HG02571 (cell line): ENCODE measurements at regions not wholly inside any gene's neighbourhood (a gene's known extent, or its start where the extent isn't known, plus 50 kb on each side); places are given as distances from the start of the nearest gene placed in this dataset.
A peak's percentile ranks its signal among the peaks of the same experiment; 100 is the strongest.
"Not testable (repeated sequence)": the region's sequence is repeated elsewhere in the genome, so short reads cannot be mapped to it uniquely, and the experiment has no call there.

Experiments
- ATAC-seq: cut with Tn5 transposase; IDR thresholded peaks from one replicate; pipeline ENCODE4 v1.9.1; 2021; ENCODE audit warnings: mild to moderate bottlenecking, moderate library complexity; ENCODE audit not compliant: unreplicated experiment

DNA sequence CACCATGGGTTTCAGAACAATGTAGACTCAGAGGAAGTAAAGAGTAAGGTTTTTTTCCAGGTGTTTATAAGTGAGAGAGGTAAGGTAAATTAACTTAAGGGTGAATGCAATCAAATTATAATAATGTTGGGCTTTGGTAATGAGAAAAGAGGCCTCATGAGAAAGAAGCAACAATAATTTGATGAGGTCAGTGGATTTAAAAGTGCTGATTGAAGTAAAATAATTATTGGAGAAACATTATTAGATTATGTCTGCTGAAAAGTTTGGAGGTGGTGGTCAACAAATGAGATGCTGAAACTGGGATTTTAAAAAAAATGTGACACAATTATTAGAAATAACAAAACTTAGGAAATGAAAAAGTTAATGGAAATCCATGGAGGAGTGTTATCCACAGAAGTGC lies 187.4 kb upstream of the BRINP3 start:
- no peak for ATAC-seq

DNA sequence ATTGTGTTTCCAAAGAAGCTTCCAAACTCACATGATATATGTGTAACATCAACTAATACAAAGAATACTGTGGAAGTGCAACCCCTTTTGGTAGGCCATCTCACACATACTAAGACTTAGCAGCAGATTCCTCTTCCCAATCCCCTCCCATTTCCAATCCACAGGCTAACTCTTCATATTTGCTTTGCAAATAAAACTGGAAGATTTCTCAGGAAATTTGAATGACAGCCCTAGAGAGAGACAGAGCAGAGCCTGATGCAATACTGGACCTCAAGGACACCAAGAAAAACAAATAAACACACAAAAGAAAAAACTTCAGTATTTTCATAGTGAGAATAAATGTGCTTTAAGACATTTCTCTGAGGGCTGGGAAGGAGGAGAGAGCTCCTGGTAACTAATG lies 190.2 kb upstream of the BRINP3 start:
- ATAC-seq: no peak

DNA sequence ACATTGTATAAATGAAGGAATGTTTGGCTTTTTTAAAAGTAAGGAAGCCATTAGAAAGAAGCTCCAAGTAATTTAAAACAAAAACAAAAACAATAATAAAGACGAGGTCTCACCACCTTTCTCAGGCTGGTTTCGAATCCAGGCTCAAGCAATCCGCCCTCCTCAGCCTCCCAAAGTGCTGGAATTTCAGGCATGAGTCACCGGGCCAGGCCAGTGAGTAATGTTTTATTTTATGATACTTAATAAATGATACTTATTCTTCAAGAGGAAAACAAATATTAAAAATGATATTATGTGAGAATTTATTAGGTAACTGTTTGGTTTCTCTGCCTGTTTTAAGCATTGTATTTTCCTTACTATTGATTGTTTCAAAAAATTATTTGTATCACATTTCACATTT lies 201.4 kb upstream of the BRINP3 start:
- ATAC-seq: no peak

DNA sequence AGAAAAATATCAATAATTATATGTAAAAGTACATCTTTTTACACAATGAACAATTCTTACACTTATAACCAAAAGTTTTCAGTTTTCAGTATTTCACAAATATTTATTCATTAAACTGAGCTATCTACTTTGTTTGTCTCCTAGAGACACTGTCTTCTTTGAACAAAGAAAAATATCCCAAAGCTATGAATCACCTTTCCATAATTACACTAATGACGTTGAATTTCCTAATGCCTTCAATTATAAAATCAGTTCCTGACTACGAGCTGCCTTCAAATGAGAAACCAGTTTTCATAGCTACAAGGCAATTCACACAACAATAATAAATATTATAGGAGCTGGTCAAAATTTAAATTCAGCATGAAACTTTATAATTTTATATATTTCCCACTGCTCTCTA lies 201.8 kb upstream of the BRINP3 start:
- ATAC-seq: no peak

DNA sequence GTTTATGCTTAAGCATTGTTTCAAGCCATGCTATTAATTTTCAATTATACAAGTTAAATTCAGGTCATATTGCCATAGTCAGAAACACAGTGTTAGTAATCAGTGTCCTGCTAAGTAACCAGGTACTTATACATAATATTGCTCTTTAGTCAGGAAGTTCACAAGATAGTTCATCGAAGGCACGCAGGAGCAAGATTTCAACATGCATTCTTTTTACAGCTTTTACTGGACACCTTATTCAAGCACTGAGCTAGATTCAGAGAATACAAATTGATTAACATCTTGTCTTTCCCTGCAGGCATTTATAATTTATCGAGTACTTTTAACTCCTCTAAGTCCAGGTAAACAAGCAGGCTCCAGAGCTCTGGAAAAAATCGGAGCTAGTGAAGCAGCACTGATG lies 202.3 kb upstream of the BRINP3 start:
- ATAC-seq: no peak

DNA sequence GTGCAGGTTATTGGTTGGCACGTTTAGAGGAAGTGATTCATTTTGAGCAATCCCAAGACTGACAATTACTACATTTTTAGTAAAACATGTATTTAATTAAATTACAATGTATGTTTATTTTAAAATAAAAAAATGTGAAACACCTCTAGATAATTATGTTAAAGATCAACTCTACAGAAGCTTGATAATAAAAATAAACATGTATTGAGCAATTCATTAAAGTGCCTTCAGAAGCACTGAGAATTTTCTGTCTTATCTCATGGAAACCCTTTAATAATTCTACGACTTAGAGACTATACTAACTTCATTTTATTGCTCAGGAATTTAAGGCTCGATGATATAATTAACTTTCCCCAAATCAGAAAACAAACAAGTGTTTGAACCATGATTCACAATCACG lies 208.0 kb upstream of the BRINP3 start:
- no peak for ATAC-seq

DNA sequence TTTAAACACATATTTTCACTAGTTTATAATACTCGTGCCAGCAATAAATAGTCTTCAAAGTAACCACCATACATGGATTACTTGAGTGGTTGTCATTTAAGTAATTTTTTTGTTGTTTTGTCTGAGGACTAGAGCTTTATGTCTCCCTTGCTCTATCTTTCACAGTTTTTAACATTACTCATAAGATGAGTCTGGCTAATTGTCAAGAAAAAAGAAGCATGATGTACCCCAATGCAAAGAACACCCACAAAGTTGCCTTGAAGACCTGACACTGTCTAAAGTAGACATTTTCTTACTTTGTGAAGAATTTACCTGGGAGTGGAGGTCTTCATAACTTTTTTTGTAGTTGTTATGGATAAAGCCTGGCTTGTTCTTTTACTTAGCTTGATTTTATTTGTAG lies 210.4 kb upstream of the BRINP3 start:
- ATAC-seq: no peak

DNA sequence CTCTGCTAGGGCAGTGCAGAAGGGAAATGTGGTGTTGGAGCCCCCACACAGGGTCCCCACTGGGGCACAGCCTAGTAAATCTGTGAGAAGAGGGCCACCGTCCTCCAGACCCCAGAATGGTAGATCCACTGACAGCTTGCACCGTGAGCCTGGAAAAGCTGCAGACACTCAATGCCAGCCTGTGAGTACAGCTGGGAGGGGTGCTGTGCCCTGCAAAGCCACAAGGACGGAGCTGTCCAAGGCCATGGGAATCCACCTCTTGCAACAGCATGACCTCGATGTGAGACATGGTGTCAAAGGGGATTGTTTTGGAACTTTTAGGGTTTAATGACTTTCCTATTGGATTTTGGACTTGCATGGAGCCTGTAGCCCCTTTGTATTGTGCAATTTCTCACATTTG lies 220.8 kb upstream of the BRINP3 start:
- not testable (repeated sequence) for ATAC-seq

DNA sequence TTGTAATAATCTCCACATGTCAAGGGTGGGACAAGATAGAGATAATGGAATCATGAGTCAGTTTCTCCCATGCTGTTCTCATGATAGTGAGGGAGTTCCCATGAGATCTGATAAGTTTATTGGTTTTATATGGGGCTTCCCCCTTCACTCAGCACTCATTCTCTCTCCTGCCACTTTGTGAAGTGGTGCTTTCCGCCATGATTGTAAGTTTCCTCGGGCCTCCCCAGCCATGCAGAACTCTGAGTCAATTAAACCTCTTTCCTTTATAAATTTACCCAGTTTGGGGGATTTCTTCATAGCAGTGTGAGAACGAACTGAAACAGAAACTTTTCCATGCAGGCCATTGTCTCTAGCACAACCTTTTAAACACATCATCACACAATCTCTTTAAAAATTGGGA lies 221.5 kb upstream of the BRINP3 start:
- ATAC-seq: no peak

DNA sequence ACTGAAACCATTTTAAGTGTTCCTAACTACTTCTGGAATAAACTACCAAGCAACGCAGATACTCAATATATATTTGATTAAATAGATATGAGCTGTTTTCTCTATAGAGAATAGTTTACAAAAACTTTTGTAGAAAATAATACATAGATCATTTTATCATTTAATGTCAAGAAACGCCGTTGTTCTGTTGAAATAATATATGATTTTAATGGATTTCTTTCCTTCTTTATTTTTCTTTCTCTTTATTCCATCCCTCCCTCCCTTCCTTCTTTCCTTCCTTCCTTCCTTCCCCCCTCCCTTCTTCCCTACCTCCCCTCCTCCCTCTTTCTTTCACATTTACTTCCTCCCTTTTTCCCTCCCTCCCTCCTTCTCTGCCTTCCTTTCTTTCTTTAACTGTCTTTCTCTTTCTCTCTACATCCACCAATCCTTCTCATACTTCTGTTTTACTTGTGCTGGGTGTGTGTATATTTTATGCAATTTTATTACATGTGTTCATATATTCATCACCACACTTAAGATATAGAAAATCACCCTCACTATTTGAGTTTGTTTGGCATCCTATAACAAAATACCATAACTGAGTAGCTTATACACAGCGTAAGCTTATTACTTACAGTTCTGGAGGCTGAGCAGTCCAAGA lies 230.9 kb upstream of the BRINP3 start:
- ATAC-seq: no peak

DNA sequence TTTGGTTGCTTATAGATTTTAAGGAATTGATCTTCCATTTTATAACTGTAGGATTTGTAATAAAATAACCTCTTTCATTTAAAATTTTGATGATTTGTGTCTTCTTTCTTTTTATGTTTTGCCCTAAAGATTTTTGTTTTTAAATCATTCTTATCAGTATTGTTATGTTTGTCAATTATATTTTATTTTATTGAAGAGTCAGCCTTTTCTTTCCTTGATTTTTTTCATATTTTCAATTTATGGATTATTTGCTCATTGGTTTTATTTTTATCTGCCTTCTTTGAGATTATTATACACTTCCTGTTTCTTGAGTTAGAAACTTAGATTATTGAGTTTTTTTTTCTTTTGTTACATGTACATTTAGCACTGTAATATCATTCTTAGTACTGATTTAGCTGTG lies 233.4 kb upstream of the BRINP3 start:
- ATAC-seq: no peak

DNA sequence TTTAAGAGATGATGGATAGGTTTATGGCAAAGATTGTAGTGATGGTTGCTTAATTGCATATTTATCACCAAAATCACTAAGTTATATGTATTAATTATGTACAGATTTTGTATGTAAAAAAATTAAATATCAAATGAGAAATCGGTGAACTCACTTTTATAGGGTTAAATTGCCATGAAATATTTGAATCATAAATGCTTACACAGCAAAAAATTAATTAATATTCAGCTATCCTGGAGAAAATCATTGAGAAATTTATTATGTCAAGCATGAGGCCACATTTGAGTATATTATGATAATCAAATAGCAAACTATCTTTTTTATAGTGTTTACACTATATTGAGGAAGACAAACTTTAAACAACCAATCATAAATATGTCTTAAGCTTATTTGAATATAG lies 239.4 kb upstream of the BRINP3 start:
- ATAC-seq: no peak

DNA sequence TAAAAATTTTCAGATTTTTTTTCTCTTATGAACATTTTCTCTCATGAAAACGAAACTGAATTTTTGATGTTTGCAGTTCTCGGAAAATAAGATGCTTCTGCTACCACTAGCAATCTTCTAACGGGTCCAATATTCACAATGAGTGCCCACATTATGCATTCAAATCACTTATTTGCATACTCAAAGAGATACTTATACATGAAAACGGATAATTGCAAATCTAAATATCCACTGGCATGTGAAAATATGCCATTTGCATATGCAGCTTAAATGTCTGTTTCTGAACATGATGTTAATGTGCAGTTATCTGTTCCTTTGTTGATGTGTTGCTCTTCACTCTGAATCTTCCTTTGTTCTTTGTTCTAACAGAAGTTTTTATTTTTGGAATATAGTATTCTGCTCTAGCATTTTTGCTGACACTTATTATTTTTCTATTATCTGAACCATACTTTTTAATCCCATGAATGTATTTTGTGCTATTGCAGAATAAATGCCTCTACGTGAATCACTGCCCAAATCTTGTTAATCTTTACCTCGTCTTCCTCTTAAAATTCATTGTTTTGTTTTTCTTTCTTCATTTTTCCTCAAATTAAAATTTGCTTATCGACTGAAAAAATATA lies 259.4 kb upstream of the BRINP3 start:
- ATAC-seq: no peak

DNA sequence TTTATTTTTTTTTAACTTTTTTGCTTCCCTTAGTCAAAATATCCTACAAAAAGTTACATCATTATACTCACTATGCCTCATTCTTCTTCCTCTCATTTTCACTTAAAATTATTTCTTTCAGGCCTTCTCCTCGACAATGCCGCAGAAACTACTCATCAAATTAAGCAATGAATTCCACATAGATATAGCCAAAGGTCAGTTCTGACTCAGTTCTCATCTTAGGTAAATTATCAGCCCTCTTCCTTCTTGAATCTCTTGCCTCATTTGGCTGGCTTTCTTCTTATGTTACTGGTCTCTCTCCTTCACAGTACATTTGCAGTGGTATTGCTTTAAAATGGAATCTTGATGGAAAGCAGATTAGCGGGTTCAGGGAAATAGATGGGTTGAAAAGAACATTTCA lies 260.7 kb upstream of the BRINP3 start:
- ATAC-seq: no peak

DNA sequence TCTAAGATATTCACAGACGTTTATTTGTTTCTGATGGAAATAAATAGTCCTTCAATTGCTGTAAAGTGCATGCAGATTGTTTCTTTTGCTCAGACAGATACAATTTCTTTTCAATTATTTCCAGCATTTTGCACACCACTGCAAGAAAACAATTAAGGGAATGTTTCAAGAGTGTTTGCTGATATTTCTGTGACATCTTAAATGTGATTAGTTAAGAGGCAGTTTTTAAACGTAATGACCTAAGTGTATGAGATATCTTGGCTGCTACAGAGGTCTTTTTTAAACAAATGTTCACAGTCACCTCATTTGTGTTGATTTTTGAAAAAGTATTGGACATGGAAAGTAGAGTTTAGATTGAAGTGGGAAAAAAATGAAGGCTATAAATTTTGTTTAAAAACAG lies 262.3 kb upstream of the BRINP3 start:
- no peak for ATAC-seq

DNA sequence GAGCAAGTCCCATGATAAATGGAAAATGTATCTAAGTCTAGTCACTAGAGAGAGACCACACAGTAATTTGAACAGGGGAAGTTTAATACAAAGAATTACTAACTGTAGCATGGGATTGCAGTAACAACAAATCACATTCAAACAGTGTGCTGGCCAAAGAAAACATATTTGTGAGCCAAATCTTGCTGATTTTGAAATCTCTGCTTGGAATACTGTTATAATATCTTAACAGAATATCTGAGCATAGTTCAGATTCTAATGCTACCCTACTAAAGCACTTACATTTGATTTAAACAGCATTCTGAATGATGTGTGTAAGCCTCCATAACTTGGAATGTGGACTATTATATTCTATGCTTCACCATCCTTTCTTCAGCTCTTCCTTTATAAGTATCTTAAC lies 270.0 kb upstream of the BRINP3 start:
- no peak for ATAC-seq

DNA sequence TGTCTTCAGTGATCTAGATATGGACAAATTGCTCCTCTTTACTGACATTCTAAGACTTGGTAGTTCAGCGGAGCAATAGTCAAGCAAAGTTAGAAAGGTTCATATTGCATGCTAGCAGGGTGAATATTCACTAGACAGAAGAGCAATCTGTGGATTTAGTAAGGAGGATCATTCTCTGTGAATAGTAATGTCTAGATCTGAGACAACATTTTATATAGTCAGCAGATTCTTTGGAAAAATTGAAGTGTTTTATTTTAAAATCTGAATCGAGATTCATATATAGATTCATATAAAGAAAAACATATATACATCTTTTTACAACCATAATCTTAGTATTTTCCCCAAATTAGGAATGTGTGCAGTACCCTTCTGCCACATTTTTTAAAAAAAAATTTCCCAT lies 274.5 kb upstream of the BRINP3 start:
- no peak for ATAC-seq

DNA sequence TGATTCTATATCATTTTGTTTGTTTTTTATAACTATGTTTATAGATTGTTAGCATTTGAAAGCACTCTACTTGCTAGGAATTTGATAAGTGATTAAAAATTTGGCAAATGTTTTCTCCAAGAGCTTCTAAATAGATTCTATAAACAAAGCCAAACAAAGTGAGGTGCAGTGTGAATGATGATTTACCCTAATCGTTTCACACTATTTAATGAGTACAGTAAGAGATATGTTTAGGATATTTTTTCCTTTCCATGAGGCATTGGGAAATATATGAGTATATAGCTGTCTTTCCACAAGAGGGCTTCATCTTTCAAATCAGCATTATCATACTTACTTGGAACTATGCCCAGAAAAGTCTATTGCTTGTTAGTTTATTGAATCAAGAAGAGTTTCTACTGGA lies 277.0 kb upstream of the BRINP3 start:
- ATAC-seq: no peak

DNA sequence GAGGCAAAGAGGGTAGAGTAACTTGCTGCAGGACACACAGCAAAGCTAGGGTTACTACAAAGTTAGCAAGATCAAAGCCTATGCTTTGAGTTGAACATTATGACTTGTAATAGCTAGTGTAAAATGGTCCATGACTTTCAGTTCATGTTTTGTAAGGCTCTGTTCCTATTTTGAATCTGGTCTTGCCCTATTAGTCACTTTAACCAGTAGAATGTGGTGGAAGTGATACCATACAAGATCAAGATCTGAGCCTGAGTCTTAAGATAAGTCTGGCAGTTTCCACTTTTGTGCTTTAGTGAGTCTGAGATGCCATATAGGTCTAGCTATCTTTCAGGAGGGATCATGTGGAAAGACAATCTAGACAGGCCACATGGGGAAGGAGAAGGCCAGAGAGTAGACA lies 282.1 kb upstream of the BRINP3 start:
- ATAC-seq: peak; percentile 86

DNA sequence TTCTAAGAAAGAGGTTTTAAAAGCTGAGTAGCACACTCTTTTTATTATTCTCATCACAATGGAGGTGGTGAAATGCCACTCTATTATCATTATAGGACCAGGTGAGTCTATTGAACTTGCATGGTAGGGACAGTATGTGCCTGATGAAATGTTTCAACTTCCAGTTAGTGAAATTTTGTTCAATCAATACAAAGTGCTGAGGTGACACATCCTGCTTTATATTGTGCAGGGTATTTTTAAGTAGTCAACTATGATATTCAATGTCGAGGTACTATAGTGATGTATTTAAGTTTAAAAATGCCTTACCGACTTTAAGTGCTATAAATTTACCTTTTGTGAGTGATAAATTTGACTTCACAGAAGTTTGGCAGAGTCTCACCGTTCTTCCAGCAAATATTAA lies 284.7 kb upstream of the BRINP3 start:
- no peak for ATAC-seq

DNA sequence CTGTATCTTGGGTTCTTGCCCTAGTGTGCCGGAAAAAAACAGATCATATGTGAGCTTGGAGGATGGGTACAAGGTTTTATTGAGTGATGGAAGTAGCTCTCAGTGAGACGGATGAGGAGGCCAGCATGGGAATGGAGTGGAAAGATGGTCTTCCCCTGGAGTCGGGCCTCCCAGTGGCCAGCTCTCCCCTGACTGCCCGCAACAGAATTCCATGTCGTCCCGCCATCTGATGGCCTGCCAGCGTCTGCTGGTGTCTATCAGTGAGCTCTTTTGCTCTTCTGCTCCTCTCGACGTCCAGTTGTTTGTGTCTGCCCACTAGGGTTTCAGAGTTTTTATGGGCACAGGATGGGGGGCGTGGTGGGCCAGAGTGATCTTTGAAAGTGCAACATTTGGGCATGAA lies 315.2 kb upstream of the BRINP3 start:
- no peak for ATAC-seq

DNA sequence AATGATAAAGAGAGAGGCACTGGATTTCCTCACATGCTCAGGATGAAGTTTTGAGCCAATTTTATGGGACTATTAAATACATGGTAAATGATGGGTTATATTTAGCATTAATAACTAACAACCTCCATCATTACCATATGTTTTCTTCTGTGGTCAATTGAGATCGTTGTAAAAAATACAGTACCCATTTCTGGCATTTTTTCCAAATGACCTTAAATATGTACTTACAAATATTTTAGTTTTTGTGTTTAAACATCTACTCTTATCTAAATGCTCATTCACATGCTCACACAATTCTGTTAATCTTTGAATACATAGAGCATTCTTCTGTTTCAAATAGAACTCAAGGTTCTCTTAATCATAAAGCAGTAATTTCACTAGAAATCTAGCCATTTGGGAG lies 330.0 kb upstream of the BRINP3 start:
- ATAC-seq: no peak

DNA sequence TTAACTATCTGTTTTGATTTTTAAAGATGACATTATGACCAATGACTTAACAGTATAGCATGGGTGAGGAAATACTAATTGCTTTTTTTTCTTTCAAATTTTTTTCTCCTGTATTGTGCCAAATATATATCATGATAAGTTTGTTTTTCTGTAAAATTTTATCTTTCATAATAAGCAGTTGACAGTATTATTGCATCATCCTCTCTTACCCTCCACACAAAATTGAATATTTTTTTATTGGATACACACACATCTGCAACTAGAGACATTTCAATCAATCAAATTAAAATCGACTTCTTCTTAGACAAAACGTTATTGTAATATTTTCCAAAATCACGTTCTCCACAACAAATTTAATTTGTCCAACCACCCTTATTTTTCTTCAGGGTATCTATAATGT lies 330.4 kb upstream of the BRINP3 start:
- no peak for ATAC-seq
